GM23248 (cell line): ENCODE measurements at regions not wholly inside any gene's neighbourhood (a gene's known extent, or its start where the extent isn't known, plus 50 kb on each side); places are given as distances from the start of the nearest gene placed in this dataset.

ENCODE experiments used
- EZH2 ChIP-seq: fragments of 200-600 bp; sonication (generic); IDR thresholded peaks from 2 replicates; pipeline ENCODE4 v1.6.1; 2018; ENCODE audit warnings: antibody characterized with exemption, mild to moderate bottlenecking; ENCODE audit not compliant: insufficient read depth, poor library complexity, severe bottlenecking
- EZH2phosphoT487 ChIP-seq: fragments of 200-600 bp; sonication (generic); IDR thresholded peaks from 2 replicates; pipeline ENCODE4 v1.6.1; 2018; ENCODE audit warnings: antibody characterized with exemption, moderate library complexity, mild to moderate bottlenecking, low read depth; ENCODE audit not compliant: insufficient read depth

DNA sequence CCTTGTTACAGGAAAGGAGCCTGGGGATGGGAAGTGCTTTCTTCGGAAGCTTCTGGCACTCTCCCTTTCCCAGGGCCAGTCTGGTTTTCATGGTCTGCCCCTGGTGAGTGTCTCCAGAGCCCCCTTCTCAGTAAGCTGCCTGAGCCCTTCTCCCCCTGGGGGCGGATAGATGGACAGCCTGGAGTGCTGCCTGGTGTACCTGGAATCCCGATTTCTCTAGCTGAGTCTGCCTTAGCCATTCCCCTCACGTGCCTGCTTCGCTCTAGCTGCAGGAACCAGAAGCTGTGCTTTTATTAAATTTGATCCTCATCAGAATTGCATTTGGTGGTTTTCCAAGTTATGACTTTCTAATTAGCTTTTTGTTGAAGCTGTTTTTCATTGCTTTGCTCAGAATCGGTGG, 152.9 kb upstream of the NAV2 start:
- TF ChIP-seq EZH2 (no peak), EZH2phosphoT487 (no peak)
